A673 (cell line): ENCODE measurements at regions not wholly inside any gene's neighbourhood (a gene's known extent, or its start where the extent isn't known, plus 50 kb on each side); places are given as distances from the start of the nearest gene placed in this dataset.

Source experiments
- CTCF ChIP-seq: fragments of 300-800, 200-600 bp; sonication (generic); conservative IDR thresholded peaks from 2 replicates; pipeline ENCODE4 v1.5.1; 2017; ENCODE audit warnings: low read depth, mild to moderate bottlenecking, antibody characterized with exemption, low read length, moderate library complexity, mixed read lengths
- EZH2 ChIP-seq: fragments of 200-600 bp; sonication (generic); IDR thresholded peaks from 2 replicates; pipeline ENCODE4 v1.6.1; 2017; ENCODE audit warnings: borderline replicate concordance, low read depth, mild to moderate bottlenecking, mixed read lengths, antibody characterized with exemption, low read length; ENCODE audit not compliant: poor library complexity, severe bottlenecking

GRCh38 chr1:38279148-38279547, 232.6 kb upstream of the POU3F1 start:
- no peak for TF ChIP-seq CTCF
- TF ChIP-seq EZH2, result no peak
